H9 (cell line): ENCODE measurements at regions not wholly inside any gene's neighbourhood (a gene's known extent, or its start where the extent isn't known, plus 50 kb on each side); places are given as distances from the start of the nearest gene placed in this dataset.

Experiments
- DNase-seq: peaks from one replicate; pipeline ENCODE4 v3.0.0-alpha.2; 2017
- H2AFZ ChIP-seq: one replicate; pipeline ENCODE4 v1.6.1; 2013; ENCODE audit warnings: mild to moderate bottlenecking, low read length, control low read depth, moderate library complexity
- H2AK5ac ChIP-seq: 2 replicates; pipeline ENCODE4 v1.6.1; 2013; ENCODE audit warnings: low read length, control low read depth, mixed read lengths; ENCODE audit not compliant: insufficient read length
- H2BK120ac ChIP-seq: one replicate; pipeline ENCODE4 v1.6.1; 2013; ENCODE audit warnings: low read depth, mild to moderate bottlenecking, low read length, control low read depth, inconsistent platforms; ENCODE audit not compliant: poor library complexity, severe bottlenecking
- H2BK12ac ChIP-seq: 2 replicates; pipeline ENCODE4 v1.6.1; 2013; ENCODE audit warnings: low read length, control low read depth, mixed read lengths, low read depth; ENCODE audit not compliant: insufficient read length
- H2BK15ac ChIP-seq: 2 replicates; pipeline ENCODE4 v1.6.1; 2013; ENCODE audit warnings: low read depth, low read length, control low read depth
- H2BK20ac ChIP-seq: one replicate; pipeline ENCODE4 v1.6.1; 2013; ENCODE audit warnings: low read depth, mild to moderate bottlenecking, low read length, control low read depth, inconsistent platforms; ENCODE audit not compliant: poor library complexity, severe bottlenecking
- H2BK5ac ChIP-seq: 2 replicates; pipeline ENCODE4 v1.6.1; 2013; ENCODE audit warnings: low read length, control low read depth, mixed read lengths; ENCODE audit not compliant: insufficient read length
- H3K14ac ChIP-seq: 2 replicates; pipeline ENCODE4 v1.6.1; 2013; ENCODE audit warnings: low read length, control low read depth; ENCODE audit not compliant: insufficient read depth
- H3K18ac ChIP-seq: 2 replicates; pipeline ENCODE4 v1.6.1; 2013; ENCODE audit warnings: low read depth, mild to moderate bottlenecking, mixed read lengths, low read length, control low read depth; ENCODE audit not compliant: insufficient read length
- H3K23ac ChIP-seq: 2 replicates; pipeline ENCODE4 v1.6.1; 2013; ENCODE audit warnings: low read length, control low read depth, mixed read lengths, low read depth; ENCODE audit not compliant: insufficient read length
- H3K23me2 ChIP-seq: 2 replicates; pipeline ENCODE4 v1.6.1; 2013; ENCODE audit warnings: low read depth, mild to moderate bottlenecking, mixed read lengths, low read length, control low read depth; ENCODE audit not compliant: insufficient read length, poor library complexity, severe bottlenecking
- H3K27ac ChIP-seq: 2 replicates; pipeline ENCODE4 v1.5.1; 2013; ENCODE audit warnings: low read length, control low read depth, mixed read lengths, low read depth; ENCODE audit not compliant: insufficient read length
- H3K27me3 ChIP-seq: 2 replicates; pipeline ENCODE4 v1.6.1; 2013; ENCODE audit warnings: low read length, control low read depth, inconsistent platforms; ENCODE audit not compliant: insufficient read depth
- H3K4ac ChIP-seq: 2 replicates; pipeline ENCODE4 v1.6.1; 2013; ENCODE audit warnings: low read depth, mild to moderate bottlenecking, control low read depth, inconsistent platforms, low read length, moderate library complexity
- H3K4me1 ChIP-seq: 2 replicates; pipeline ENCODE4 v1.6.1; 2013; ENCODE audit warnings: low read length, control low read depth, inconsistent platforms; ENCODE audit not compliant: insufficient read depth
- H3K4me2 ChIP-seq: 2 replicates; pipeline ENCODE4 v1.6.1; 2013; ENCODE audit warnings: low read length, control low read depth, mixed read lengths; ENCODE audit not compliant: insufficient read length, insufficient read depth
- H3K56ac ChIP-seq: 2 replicates; pipeline ENCODE4 v1.6.1; 2013; ENCODE audit warnings: low read depth, mild to moderate bottlenecking, mixed read lengths, low read length, control low read depth; ENCODE audit not compliant: insufficient read length
- H3K79me1 ChIP-seq: 2 replicates; pipeline ENCODE4 v1.6.1; 2013; ENCODE audit warnings: low read depth, mild to moderate bottlenecking, moderate library complexity, low read length, control low read depth, inconsistent platforms; ENCODE audit not compliant: insufficient read depth, poor library complexity, severe bottlenecking
- H3K79me2 ChIP-seq: 2 replicates; pipeline ENCODE4 v1.6.1; 2013; ENCODE audit warnings: low read length, control low read depth, inconsistent platforms; ENCODE audit not compliant: insufficient read depth
- H3K9ac ChIP-seq: 2 replicates; pipeline ENCODE4 v1.6.1; 2013; ENCODE audit warnings: low read length, control low read depth, mixed read lengths; ENCODE audit not compliant: insufficient read length; ENCODE audit errors: extremely low read depth
- H3K9me3 ChIP-seq: one replicate; pipeline ENCODE4 v1.6.1; 2013; ENCODE audit warnings: low read depth, low read length, inconsistent platforms; ENCODE audit not compliant: control insufficient read depth
- H3T11ph ChIP-seq: one replicate; pipeline ENCODE4 v1.6.1; 2013; ENCODE audit warnings: mild to moderate bottlenecking, low read length, control low read depth, inconsistent platforms
- H4K20me1 ChIP-seq: one replicate; pipeline ENCODE4 v1.6.1; 2013; ENCODE audit not compliant: control insufficient read depth, insufficient read length, insufficient read depth
- H4K5ac ChIP-seq: 2 replicates; pipeline ENCODE4 v1.6.1; 2013; ENCODE audit warnings: low read depth, mild to moderate bottlenecking, mixed read lengths, low read length, control low read depth; ENCODE audit not compliant: insufficient read length
- H4K8ac ChIP-seq: replicated peaks from 2 replicates; pipeline ENCODE4 v1.6.1; 2013; ENCODE audit warnings: low read length, control low read depth, mixed read lengths, low read depth; ENCODE audit not compliant: insufficient read length
- H4K91ac ChIP-seq: 2 replicates; pipeline ENCODE4 v1.6.1; 2013; ENCODE audit warnings: low read depth, mild to moderate bottlenecking, moderate library complexity, mixed read lengths, low read length, control low read depth; ENCODE audit not compliant: insufficient read length
- H3K27ac Mint-ChIP-seq, 3 experiments: 2 replicates in 2 of 3; 3 replicates in 1 of 3; pipeline ENCODE4 v1.8.0; 2020 to 2021; ENCODE audit warnings: mixed read lengths in 3 of 3, mild to moderate bottlenecking in 1 of 3, moderate library complexity in 1 of 3
- H3K27me3 Mint-ChIP-seq: 2 replicates; pipeline ENCODE4 v1.8.0; 2021; ENCODE audit warnings: low read depth, mild to moderate bottlenecking, moderate library complexity, mixed read lengths
- H3K36me3 Mint-ChIP-seq, 3 experiments: 2 replicates in 2 of 3; 3 replicates in 1 of 3; pipeline ENCODE4 v1.8.0; 2020 to 2021; ENCODE audit warnings: low read depth in 3 of 3, mixed read lengths in 3 of 3; ENCODE audit not compliant: insufficient read depth in 1 of 3
- H3K4me1 Mint-ChIP-seq, 2 experiments: 2 replicates each; pipeline ENCODE4 v1.8.0; 2020; ENCODE audit warnings: mixed read lengths in 2 of 2
- H3K4me3 Mint-ChIP-seq, 2 experiments: 2 replicates in 1 of 2; 3 replicates in 1 of 2; pipeline ENCODE4 v1.8.0; 2020 to 2021; ENCODE audit warnings: mild to moderate bottlenecking in 2 of 2, mixed read lengths in 2 of 2, moderate library complexity in 1 of 2
- H3K9me3 Mint-ChIP-seq, 2 experiments: 2 replicates in 1 of 2; 3 replicates in 1 of 2; pipeline ENCODE4 v1.8.0; 2020; ENCODE audit warnings: mild to moderate bottlenecking in 2 of 2, mixed read lengths in 2 of 2, moderate library complexity in 1 of 2
- CTCF ChIP-seq: fragments of 200-600 bp; sonication (generic); conservative IDR thresholded peaks from 3 replicates; pipeline ENCODE4 v1.8.0; 2021; ENCODE audit warnings: antibody characterized with exemption, mild to moderate bottlenecking
- WGBS: extraction: QIAGEN DNeasy Blood & Tissue Kit; methylation state at CpG from one replicate; pipeline ENCODE4 v1.1.7; 2013; ENCODE audit warnings: missing lambda C conversion rate, low lambda C conversion rate, mixed read lengths; ENCODE audit not compliant: insufficient read length; ENCODE audit errors: extremely low coverage; 5-methylcytosine and 5-hydroxymethylcytosine counted together

- peaks cover 5 to 9% of the 10 kb centered on the region in 2 experiments for H3K9me3 Mint-ChIP-seq
- no peak overlapping the region for H3K14ac ChIP-seq
- no peak for TF ChIP-seq CTCF
- no peak overlapping the region for H4K5ac ChIP-seq
- peaks cover 3% of the 10 kb centered on the region for H3K27me3 Mint-ChIP-seq
- H4K8ac ChIP-seq = no peak overlapping the region
- H3K9ac ChIP-seq = no peak overlapping the region
- peaks cover 0 to 1% (median 0%) of the 10 kb centered on the region in 3 experiments; a peak in 2 of 7 replicates for H3K36me3 Mint-ChIP-seq
- H3K79me1 ChIP-seq = no peaks in the 10 kb centered on the region
- 0 out of 2 replicates have a peak, but pooled peaks cover 2% of the 10 kb centered on the region for H3K79me2 ChIP-seq
- no peak overlapping the region for H3K4me3 Mint-ChIP-seq
- no peak overlapping the region for H2BK12ac ChIP-seq
- H3K56ac ChIP-seq = no peak overlapping the region
- no peaks in the 10 kb centered on the region for H3K23me2 ChIP-seq
- H2AK5ac ChIP-seq = no peak overlapping the region
- no peaks in the 10 kb centered on the region for H3K27me3 ChIP-seq
- H2AFZ ChIP-seq = no peak overlapping the region
- no peak overlapping the region for H3T11ph ChIP-seq
- H3K27ac ChIP-seq = no peak overlapping the region
- no peaks in the 10 kb centered on the region for H4K20me1 ChIP-seq
- no peak overlapping the region for H4K91ac ChIP-seq
- no peaks in the 10 kb centered on the region for H3K4me1 ChIP-seq
- H3K18ac ChIP-seq = no peak overlapping the region
- no peak overlapping the region for H2BK120ac ChIP-seq
- WGBS = no CpG with 5 or more reads among the region's 1 CpG
- no peak overlapping the region for H3K4me2 ChIP-seq
- H2BK15ac ChIP-seq = no peak overlapping the region
- no peak overlapping the region for H2BK5ac ChIP-seq
- H3K27ac Mint-ChIP-seq = no peak overlapping the region; a peak in 1 of 7 replicates
- H2BK20ac ChIP-seq = no peak overlapping the region
- no peak overlapping the region for H3K23ac ChIP-seq
- peaks cover 19% of the 10 kb centered on the region in 2 experiments for H3K4me1 Mint-ChIP-seq
- DNase-seq = no peak
- no peaks in the 10 kb centered on the region for H3K9me3 ChIP-seq
- H3K4ac ChIP-seq = no peak overlapping the region
Measured at GRCh38 chr14:76640923-76641395, 120.3 kb upstream of the VASH1 start.
